OCI-LY7 (cell line): ENCODE measurements at regions not wholly inside any gene's neighbourhood (a gene's known extent, or its start where the extent isn't known, plus 50 kb on each side); places are given as distances from the start of the nearest gene placed in this dataset.

Experiments used
- BruUV-seq: library from RNA; stranded (reverse); fragments of 400-500 nt; replicated peaks from 2 replicates; lab custom pipeline; 2021; lab: Mats Ljungman, UMichigan
- CTCF ChIA-PET: fragments of 300-600 bp; sonication (Branson Sonifier 250); formaldehyde crosslinking; loops from one replicate; lab custom pipeline; 2022; ENCODE audit warnings: antibody characterized with exemption; ENCODE audit not compliant: unreplicated experiment; lab: Charles Lee
- POLR2A ChIA-PET: fragments of 300-600 bp; sonication (Branson Sonifier 250); formaldehyde crosslinking; loops from one replicate; lab custom pipeline; 2022; ENCODE audit warnings: antibody characterized with exemption; lab: Charles Lee
- DNase-seq: peaks from one replicate; pipeline ENCODE4 v3.0.0-alpha.2; 2015; ENCODE audit warnings: low spot score
- H2AFZ ChIP-seq: fragments of 200-600 bp; sonication (generic), shearing (Covaris generic); 2 replicates; pipeline ENCODE4 v1.6.1; 2014; ENCODE audit warnings: mild to moderate bottlenecking, antibody characterized with exemption, low read length, moderate library complexity
- H3K27ac ChIP-seq: fragments of 200-600 bp; sonication (generic); 2 replicates; pipeline ENCODE4 v1.5.1; 2014; ENCODE audit warnings: mixed run types, low read depth, mild to moderate bottlenecking, moderate library complexity, low read length, inconsistent platforms; ENCODE audit not compliant: poor library complexity, severe bottlenecking
- H3K36me3 ChIP-seq: fragments of 200-600 bp; sonication (generic); 2 replicates; pipeline ENCODE4 v1.6.1; 2014; ENCODE audit warnings: mild to moderate bottlenecking, antibody characterized with exemption, low read length, moderate library complexity, mixed read lengths; ENCODE audit not compliant: insufficient read depth
- H3K4me1 ChIP-seq: fragments of 200-600 bp; sonication (generic); 2 replicates; pipeline ENCODE4 v1.5.1; 2014; ENCODE audit warnings: mild to moderate bottlenecking, low read length; ENCODE audit not compliant: insufficient read depth, poor library complexity, severe bottlenecking
- H3K4me2 ChIP-seq: fragments of 200-600 bp; sonication (generic); 2 replicates; pipeline ENCODE4 v1.6.1; 2014; ENCODE audit warnings: mild to moderate bottlenecking, low read length
- H3K4me3 ChIP-seq: fragments of 200-600 bp; sonication (generic); 2 replicates; pipeline ENCODE4 v1.5.1; 2014; ENCODE audit warnings: mild to moderate bottlenecking, low read depth, low read length; ENCODE audit not compliant: poor library complexity, severe bottlenecking
- H3K79me2 ChIP-seq: fragments of 200-600 bp; sonication (generic); 2 replicates; pipeline ENCODE4 v1.6.1; 2016; ENCODE audit warnings: low read depth, mild to moderate bottlenecking, low read length, moderate library complexity, mixed read lengths; ENCODE audit not compliant: insufficient read depth
- H3K9me2 ChIP-seq: fragments of 200-600 bp; sonication (generic); 2 replicates; pipeline ENCODE4 v1.6.1; 2016; ENCODE audit warnings: mild to moderate bottlenecking, low read length, mixed read lengths; ENCODE audit not compliant: insufficient read depth
- H3K9me3 ChIP-seq: fragments of 200-600 bp; sonication (generic); 2 replicates; pipeline ENCODE4 v1.6.1; 2014; ENCODE audit warnings: mild to moderate bottlenecking, mixed run types, low read length, mixed read lengths
- H4K20me1 ChIP-seq: fragments of 200-600 bp; sonication (generic); 2 replicates; pipeline ENCODE4 v1.6.1; 2014; ENCODE audit warnings: mild to moderate bottlenecking, antibody characterized with exemption, low read length, moderate library complexity, mixed read lengths; ENCODE audit not compliant: insufficient read depth
- EZH2phosphoT487 ChIP-seq: fragments of 200-600 bp; sonication (generic); IDR thresholded peaks from 2 replicates; pipeline ENCODE4 v1.6.1; 2018; ENCODE audit warnings: low read depth, borderline replicate concordance, mild to moderate bottlenecking, mixed run types, antibody characterized with exemption, low read length, moderate library complexity, mixed read lengths
- intact Hi-C: fragments of 100-400 bp; cut with micrococcal nuclease; formaldehyde crosslinking; loops from one replicate; pipeline ENCODE4 v1.10.0; 2022; ENCODE audit not compliant: unreplicated experiment
- TF ChIP-seq, protein P1 (sequence below): fragments of 200-600 bp; sonication (generic); conservative IDR thresholded peaks from 2 replicates; pipeline ENCODE4 v1.5.1; 2014; ENCODE audit warnings: mild to moderate bottlenecking, antibody characterized with exemption, low read length, moderate library complexity, mixed read lengths

GRCh38 chr10:111873041-111873440 is 310.5 kb downstream of the GPAM start:
- Histone ChIP-seq H3K4me3 (no peak overlapping the region), H3K9me2 (no peaks in the 10 kb centered on the region), H2AFZ (no peak overlapping the region), H3K27ac (no peak overlapping the region), H3K4me1 (no peaks in the 10 kb centered on the region), H3K36me3 (no peaks in the 10 kb centered on the region), H3K9me3 (no peaks in the 10 kb centered on the region), H3K4me2 (no peak overlapping the region), H3K79me2 (no peaks in the 10 kb centered on the region), H4K20me1 (no peaks in the 10 kb centered on the region)
- intact Hi-C loops = no loop called here
- CTCF ChIA-PET = interaction anchor here (0.6 kb wide), 1 partner anchor 246 kb away, joined by 3 read pairs; no protein-coding TSS in a partner anchor
- BruUV-seq = no TSS peak
- POLR2A ChIA-PET = no interaction called here
- TF ChIP-seq, protein P1, sequence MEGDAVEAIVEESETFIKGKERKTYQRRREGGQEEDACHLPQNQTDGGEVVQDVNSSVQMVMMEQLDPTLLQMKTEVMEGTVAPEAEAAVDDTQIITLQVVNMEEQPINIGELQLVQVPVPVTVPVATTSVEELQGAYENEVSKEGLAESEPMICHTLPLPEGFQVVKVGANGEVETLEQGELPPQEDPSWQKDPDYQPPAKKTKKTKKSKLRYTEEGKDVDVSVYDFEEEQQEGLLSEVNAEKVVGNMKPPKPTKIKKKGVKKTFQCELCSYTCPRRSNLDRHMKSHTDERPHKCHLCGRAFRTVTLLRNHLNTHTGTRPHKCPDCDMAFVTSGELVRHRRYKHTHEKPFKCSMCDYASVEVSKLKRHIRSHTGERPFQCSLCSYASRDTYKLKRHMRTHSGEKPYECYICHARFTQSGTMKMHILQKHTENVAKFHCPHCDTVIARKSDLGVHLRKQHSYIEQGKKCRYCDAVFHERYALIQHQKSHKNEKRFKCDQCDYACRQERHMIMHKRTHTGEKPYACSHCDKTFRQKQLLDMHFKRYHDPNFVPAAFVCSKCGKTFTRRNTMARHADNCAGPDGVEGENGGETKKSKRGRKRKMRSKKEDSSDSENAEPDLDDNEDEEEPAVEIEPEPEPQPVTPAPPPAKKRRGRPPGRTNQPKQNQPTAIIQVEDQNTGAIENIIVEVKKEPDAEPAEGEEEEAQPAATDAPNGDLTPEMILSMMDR = no peak
- TF ChIP-seq EZH2phosphoT487 = no peak
- DNase-seq = no peak

DNA sequence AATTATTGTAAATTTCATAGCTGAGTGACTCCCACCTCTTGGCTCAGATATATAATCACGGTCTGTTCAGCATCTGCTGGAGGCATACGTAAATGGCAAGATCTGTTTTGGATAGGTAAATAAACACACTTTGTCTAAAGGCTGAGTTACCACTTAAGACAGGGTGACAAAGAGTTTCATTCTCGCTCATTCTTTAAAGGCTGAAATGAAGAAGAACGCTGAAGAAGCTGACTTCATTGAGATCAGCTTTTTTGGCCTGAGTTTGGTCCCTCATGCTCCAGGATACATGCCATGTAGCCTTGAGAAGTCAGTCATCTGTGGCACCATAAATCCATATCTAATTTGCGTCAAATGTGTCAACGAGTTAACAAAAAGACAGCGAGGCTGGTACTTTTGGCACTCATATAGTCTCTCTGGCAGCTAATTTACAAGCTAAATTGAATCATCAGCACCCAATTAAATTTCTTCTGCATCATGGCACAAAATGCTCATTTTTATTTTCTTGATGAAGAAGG is 309.9 kb downstream of the GPAM start:
- CTCF ChIA-PET = interaction anchor here (0.6 kb wide), 1 partner anchor 246 kb away, joined by 3 read pairs; no protein-coding TSS in a partner anchor
- Histone ChIP-seq H3K9me3 (no peaks in the 10 kb centered on the region), H3K4me3 (no peak overlapping the region)

DNA sequence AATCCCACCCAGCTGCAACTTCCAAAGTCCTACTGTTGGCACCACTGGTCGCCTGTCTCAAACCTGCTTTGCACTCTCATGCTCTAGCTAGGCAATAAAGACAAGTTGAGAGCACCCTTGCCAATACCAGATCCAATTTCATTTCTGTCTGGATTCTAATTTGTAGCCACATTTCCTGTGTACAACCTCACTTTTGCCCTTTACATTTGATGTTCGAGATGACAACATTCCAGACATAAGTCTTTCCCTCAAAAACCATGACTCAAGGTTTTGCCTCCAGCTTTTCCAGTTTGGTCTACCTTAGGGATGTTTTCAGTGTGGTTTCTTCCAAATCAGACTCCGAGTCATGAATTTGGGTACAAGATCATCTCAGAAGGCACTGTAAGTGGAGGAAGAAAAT is 309.0 kb downstream of the GPAM start:
- intact Hi-C loops = no loop called here
- no peak for DNase-seq
- CTCF ChIA-PET = no interaction called here
- no peaks in the 10 kb centered on the region for H3K9me3 ChIP-seq
- H3K4me3 ChIP-seq = no peak overlapping the region
- no peaks in the 10 kb centered on the region for H3K79me2 ChIP-seq
- no peak overlapping the region for H3K4me2 ChIP-seq
- no peaks in the 10 kb centered on the region for H3K9me2 ChIP-seq
- H2AFZ ChIP-seq = no peak overlapping the region
- BruUV-seq = no TSS peak
- H4K20me1 ChIP-seq = no peaks in the 10 kb centered on the region
- H3K36me3 ChIP-seq = no peaks in the 10 kb centered on the region
- no peaks in the 10 kb centered on the region for H3K4me1 ChIP-seq
- POLR2A ChIA-PET = interaction anchor here (0.5 kb wide), 1 partner anchor 122 kb away, joined by 3 read pairs; no protein-coding TSS in a partner anchor
- H3K27ac ChIP-seq = no peak overlapping the region
- TF ChIP-seq, protein P1 = no peak
- no peak for TF ChIP-seq EZH2phosphoT487

More for the DNA sequence above, 309.9 kb downstream of the GPAM start:
- TF ChIP-seq EZH2phosphoT487 = no peak
- TF ChIP-seq, protein P1 = no peak
- intact Hi-C loops = no loop called here
- no peak for DNase-seq
- no TSS peak for BruUV-seq
- H3K36me3 ChIP-seq = no peaks in the 10 kb centered on the region
- H3K4me1 ChIP-seq = no peaks in the 10 kb centered on the region
- H2AFZ ChIP-seq = no peak overlapping the region
- no peak overlapping the region for H3K4me2 ChIP-seq
- H3K79me2 ChIP-seq = no peaks in the 10 kb centered on the region
- no peak overlapping the region for H3K27ac ChIP-seq
- POLR2A ChIA-PET = no interaction called here
- no peaks in the 10 kb centered on the region for H3K9me2 ChIP-seq
- H4K20me1 ChIP-seq = no peaks in the 10 kb centered on the region
